KOPT-K1 (cell line): ENCODE measurements at regions not wholly inside any gene's neighbourhood (a gene's known extent, or its start where the extent isn't known, plus 50 kb on each side); places are given as distances from the start of the nearest gene placed in this dataset.
"Not testable (repeated sequence)": the region's sequence is repeated elsewhere in the genome, so short reads cannot be mapped to it uniquely, and the experiment has no call there.

ENCODE experiments used
- H3K27ac ChIP-seq: fragments of 200-600 bp; sonication (generic); 2 replicates; pipeline ENCODE4 v1.5.1; 2016; ENCODE audit warnings: antibody characterized with exemption, mild to moderate bottlenecking, low read depth, low read length; ENCODE audit not compliant: poor library complexity, severe bottlenecking
- H3K36me3 ChIP-seq: fragments of 200-600 bp; sonication (generic); 2 replicates; pipeline ENCODE4 v1.5.1; 2017; ENCODE audit warnings: antibody characterized with exemption, mild to moderate bottlenecking, low read length, moderate library complexity; ENCODE audit not compliant: insufficient read depth
- H3K9me3 ChIP-seq: fragments of 200-600 bp; sonication (generic); 2 replicates; pipeline ENCODE4 v1.5.1; 2017; ENCODE audit warnings: antibody characterized with exemption, low read length, mild to moderate bottlenecking; ENCODE audit not compliant: insufficient read depth, poor library complexity, severe bottlenecking

DNA sequence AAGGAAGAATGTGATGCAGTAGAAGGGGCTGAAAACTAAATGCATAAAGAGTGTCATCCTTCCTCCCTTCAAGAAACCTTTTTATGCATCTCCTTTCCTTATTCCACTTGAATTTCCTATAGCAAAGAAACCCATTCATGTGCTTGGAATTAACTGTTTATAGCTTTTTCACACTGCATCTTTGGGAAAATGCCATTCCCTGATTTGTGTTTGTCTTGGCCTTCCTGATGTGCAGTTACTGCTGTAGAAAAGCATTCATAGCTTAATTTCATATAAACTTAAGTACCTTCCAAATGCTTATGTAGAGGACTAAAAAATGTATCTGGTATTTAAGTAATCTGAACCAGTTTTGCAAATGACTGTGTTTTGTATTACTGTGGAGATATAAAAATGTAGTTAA is 61.8 kb downstream of the SDR9C7 start:
- Histone ChIP-seq H3K36me3 (no peaks in the 10 kb centered on the region), H3K27ac (no peak overlapping the region), H3K9me3 (peaks cover 14% of the 10 kb centered on the region)

DNA sequence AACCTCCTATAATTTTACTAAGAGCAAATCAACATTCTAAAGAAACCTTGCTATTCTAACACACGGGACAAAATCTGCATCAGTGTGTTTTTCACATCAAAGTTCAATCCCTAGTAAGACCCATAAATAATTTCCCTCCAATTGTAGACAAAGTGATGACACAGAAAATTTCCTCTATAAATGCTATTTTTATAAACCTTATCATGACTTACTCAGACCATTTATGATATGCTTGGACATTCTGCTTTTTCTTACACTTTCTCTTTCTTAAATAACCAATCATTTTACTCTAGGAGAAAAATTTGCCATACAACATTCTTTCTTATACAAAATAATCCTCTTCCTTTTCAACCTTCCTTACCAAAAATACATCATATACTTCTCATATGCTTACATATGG is 67.0 kb downstream of the SDR9C7 start:
- Histone ChIP-seq H3K27ac (no peak overlapping the region), H3K36me3 (no peaks in the 10 kb centered on the region), H3K9me3 (peaks cover 64% of the 10 kb centered on the region)

DNA sequence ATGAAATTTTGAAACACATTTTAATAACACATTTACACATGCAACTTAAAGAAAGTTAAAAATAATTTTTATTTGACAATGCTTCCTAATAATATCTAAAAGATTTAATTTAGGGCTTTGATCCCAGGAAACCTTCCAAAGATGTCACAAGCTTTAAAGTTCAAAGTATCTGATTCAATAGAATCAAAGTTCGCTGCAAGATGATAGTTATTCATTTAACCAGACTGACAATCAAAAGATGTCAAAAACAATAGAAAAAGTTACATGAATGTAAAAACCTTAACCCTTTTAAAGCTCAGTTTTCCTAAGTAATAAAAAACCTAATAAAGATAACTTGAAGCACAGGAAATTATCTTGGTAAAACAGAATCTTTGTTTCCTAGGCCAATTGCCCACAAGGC is 67.7 kb downstream of the SDR9C7 start:
- H3K27ac ChIP-seq, result no peak overlapping the region
- H3K9me3 ChIP-seq, result peaks cover 69% of the 10 kb centered on the region
- no peaks in the 10 kb centered on the region for H3K36me3 ChIP-seq

DNA sequence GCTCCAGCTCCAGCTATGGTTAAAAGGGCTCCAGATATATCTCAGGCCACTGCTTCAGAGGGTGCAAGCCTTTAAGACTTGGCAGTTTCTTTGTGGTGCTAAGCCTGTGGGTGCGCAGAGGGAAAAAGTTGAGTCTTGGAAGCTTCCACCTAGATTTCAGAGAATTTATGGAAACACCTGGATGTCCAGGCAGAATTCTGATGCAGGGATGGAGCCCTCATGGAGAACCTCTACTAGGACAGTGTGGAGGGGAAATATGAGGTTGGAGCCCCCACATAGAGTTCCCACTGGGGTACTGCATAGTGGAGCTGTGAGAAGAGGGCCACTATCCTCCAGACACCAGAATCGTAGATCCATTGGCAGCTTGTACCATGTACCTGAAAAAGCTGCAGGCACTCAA is 69.9 kb downstream of the SDR9C7 start:
- no peaks in the 10 kb centered on the region for H3K36me3 ChIP-seq
- H3K27ac ChIP-seq, result no peak overlapping the region
- H3K9me3 ChIP-seq, result peaks cover 71% of the 10 kb centered on the region

DNA sequence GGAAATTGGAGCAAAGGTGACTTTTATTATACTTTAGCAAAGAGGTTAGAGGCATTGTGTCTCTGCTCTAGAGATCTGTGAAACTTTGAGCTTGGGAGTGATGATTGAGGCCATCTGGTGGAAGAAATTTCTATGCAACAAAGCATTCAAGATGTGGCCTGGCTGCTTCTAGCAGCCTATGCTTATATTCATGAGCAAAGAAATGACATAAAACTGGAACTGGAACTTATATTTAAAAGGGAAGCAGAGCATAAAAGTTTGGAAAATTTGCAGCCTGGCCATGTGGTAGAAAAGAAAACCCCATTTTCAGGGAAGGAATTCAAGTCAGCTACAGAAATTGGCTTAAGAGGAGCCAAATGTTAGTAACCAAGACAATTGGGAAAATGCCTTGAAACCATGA is 70.4 kb downstream of the SDR9C7 start:
- Histone ChIP-seq H3K36me3 (no peaks in the 10 kb centered on the region), H3K9me3 (peaks cover 71% of the 10 kb centered on the region), H3K27ac (no peak overlapping the region)

DNA sequence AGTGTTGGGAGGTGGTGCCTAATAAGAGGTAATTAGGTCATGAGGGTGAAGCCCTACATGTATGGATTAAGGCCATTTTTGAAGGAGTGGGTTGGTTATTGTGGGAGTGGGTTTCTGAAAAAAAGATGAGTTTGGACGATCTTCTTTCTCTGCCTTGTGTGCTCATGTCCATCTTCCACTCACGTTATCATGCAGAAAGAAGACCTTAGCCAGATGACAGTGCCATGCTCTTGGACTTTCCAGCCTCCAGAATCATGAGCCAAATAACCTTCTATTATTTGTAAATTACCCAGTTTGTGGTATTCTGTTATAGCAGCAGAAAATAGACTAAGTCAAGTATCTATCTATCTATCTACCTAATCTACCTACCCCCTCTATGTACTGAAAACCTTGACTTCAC is 71.9 kb downstream of the SDR9C7 start:
- Histone ChIP-seq H3K27ac (no peak overlapping the region), H3K9me3 (peaks cover 60% of the 10 kb centered on the region), H3K36me3 (no peaks in the 10 kb centered on the region)

DNA sequence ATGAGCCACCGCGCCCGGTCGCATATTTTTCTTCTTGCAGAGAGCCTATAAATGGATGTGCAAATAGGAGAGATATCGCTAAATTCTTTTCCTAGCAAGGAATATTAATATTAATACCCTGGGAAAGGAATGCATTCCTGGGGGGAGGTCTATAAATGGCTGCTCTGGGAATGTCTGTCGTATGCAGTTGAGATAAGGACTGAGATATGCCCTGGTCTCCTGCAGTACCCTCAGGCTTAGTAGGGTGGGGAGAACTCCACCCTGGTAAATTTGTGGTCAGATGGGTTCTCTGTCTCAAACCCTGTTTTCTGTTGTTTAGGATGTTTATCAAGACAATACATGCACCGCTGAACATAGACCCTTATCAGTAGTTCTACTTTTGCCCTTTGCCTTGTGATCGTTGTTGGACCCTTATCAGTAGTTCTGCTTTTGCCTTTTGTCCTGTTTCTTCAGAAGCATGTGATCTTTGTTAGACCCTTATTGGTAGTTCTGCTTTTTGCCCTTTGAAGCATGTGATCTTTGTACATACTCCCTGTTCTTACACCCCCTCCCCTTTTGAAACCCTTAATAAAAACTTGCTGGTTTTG is 80.7 kb downstream of the SDR9C7 start:
- not testable (repeated sequence) for H3K36me3 ChIP-seq, H3K27ac ChIP-seq
- peaks cover 22% of the 10 kb centered on the region for H3K9me3 ChIP-seq

DNA sequence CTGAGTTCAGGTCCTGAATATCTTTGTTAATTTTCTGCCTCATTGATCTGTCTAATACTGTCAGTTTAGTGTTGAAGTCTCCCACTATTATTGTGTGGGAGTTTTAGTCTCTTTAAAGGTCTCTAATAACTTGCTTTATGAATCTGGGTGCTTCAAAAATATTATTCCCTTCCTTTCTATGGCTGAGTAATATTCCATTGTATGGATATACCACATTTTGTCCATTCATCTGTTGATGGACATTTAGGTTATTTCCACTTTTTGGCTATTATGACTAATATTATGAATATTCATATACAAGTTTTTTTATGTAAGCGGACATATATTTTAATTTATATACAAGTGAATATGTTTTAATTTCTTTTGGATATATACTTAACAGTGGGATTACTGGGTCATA is 82.7 kb downstream of the SDR9C7 start:
- Histone ChIP-seq H3K36me3 (no peaks in the 10 kb centered on the region), H3K27ac (no peak overlapping the region), H3K9me3 (peaks cover 22% of the 10 kb centered on the region)

DNA sequence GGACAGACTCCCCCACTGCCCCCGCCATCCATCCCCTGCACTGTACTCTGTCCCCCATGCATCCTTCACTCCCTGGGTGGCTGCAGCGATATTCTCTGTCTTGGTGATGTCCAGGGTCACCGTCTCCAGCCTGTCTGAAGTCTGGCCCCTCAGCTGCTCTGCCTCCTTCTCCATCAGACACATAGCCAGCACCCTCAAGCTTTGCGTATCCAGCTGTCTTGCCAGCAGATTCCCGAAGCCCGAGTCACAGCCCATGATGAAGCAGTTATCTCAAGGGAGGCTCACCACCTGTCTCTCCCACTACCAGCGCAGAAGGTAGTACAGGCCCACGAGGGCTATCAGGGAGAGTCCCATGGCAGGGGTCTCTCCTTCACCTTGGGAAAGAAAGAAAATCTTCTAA is 77.8 kb downstream of the HSD17B6 start:
- Histone ChIP-seq H3K27ac (no peak overlapping the region), H3K9me3 (no peaks in the 10 kb centered on the region), H3K36me3 (no peaks in the 10 kb centered on the region)

DNA sequence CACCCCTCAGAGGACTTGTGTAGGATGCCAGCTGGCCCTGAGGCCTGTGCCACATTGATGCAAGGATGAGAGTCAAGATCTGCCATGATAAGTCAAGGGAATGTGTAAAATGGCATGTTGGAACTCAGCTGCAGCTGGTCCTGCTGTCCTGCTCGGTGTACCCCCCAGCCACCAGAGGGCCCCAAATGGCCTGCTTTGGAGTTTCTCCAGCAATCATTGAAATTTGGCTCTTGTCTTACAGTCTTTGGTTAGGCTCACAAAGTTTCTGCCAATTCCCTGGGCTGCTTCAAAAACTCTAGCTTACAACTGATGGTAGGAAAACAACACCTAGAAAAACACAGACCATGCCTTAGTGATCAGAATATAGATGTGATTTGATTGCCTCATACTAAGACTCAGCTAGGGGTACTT is 76.8 kb downstream of the HSD17B6 start:
- Histone ChIP-seq H3K27ac (no peak overlapping the region), H3K36me3 (no peaks in the 10 kb centered on the region), H3K9me3 (no peaks in the 10 kb centered on the region)

DNA sequence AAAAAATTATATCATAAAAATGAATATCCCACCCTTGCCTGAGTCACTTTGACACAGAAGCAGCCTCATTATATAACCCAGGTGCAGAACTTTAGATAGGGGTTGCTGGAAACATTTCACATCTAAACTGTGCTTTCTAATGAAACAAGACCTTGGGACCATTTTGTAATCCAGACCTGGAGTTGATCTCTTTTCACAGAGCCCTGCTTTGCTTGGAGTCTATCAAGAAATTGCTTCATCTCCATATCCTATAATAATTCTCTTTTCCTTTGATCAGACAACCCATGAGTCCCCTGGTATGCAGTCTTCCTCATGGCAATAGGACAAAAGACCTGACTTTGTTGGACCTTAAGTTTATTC is 76.3 kb downstream of the HSD17B6 start:
- Histone ChIP-seq H3K9me3 (no peaks in the 10 kb centered on the region), H3K27ac (no peak overlapping the region), H3K36me3 (no peaks in the 10 kb centered on the region)

DNA sequence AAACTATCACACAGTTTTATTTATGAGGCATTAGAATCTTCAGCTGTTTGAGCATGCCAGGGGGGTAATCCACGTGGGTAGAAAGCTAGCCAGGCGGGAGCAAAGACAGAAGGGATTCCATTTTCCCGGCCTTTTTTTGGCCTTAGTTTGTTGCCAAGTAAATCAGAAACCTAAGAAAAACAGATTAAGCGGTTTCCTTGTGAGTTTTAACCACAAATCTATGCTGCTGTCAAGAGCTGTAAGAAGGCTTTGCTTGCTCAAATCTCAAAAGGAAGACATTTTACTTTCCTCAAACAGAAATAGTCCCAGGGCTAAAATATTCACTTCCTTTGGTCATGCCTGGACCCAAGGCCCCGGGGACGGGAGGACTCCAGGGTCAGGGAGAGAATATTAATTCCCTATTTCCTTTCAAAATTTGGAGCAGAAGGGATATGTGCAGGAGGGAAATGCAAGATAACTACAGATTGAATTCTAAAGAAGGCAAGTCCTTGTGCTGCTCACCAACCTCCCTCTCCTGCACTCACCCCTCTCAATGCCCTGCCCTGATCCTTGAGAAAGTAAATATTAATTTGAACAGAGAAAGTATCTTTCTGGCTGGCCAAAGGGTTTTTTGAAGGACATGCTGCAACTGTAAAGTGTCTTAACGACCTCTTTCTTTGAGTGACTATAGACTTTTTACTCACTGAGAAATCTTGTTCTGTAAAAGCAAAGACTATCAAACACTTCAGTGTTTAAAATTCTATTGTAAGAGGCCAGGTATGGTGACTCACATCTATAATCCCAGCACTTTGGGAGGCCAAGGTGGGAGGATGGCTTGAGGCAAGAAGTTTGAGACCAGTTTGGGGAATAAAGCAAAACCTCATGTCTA is 75.7 kb downstream of the HSD17B6 start:
- H3K27ac ChIP-seq, result no peak overlapping the region
- H3K36me3 ChIP-seq, result no peaks in the 10 kb centered on the region
- H3K9me3 ChIP-seq, result no peaks in the 10 kb centered on the region
